ENCODE measurements at regions not wholly inside any gene's neighbourhood (a gene's known extent, or its start where the extent isn't known, plus 50 kb on each side); places are given as distances from the start of the nearest gene placed in this dataset.

- 64% methylated on average over 3 of the region's 3 CpGs for WGBS
- Histone ChIP-seq H3K4me3 (ENCODE audit: low read depth in 1 of 3, low read length in 3 of 3) (no peak overlapping the region), H3K27me3 (ENCODE audit: control insufficient read depth in 4 of 4, insufficient read depth in 4 of 4, low read length in 3 of 4) (no peaks in the 10 kb centered on the region), H3K27ac (ENCODE audit: low read depth in 1 of 2, low read length in 2 of 2) (no peak overlapping the region), H3K4me1 (ENCODE audit: control insufficient read depth in 4 of 4, insufficient read depth in 4 of 4, low read length in 3 of 4) (peaks cover 0 to 2% (median 0%) of the 10 kb centered on the region in 4 donors), H3K36me3 (ENCODE audit: control insufficient read depth in 4 of 4, insufficient read depth in 3 of 4, low read depth in 1 of 4, low read length in 3 of 4) (no peaks in the 10 kb centered on the region), H3K9me3 (ENCODE audit: control insufficient read depth in 4 of 4, low read length in 3 of 4) (no peaks in the 10 kb centered on the region), H3K9ac (ENCODE audit: low read depth in 1 of 2, low read length in 2 of 2) (no peak overlapping the region)
- no peak for DNase-seq (ENCODE audit: low spot score)
- TF ChIP-seq ZBTB33 (IDR thresholded peaks at IDR 0.05) (no peak), HNF4A (conservative IDR thresholded peaks at IDR 0.05) (no peak), NR2F2 (IDR thresholded peaks at IDR 0.05) (no peak), YY1 (IDR thresholded peaks at IDR 0.05) (no peak), SP1 (IDR thresholded peaks at IDR 0.05) (no peak), GABPA (IDR thresholded peaks at IDR 0.05 in 1 of 2, conservative IDR thresholded peaks at IDR 0.05 in 1 of 2) (no peak), EGR1 (IDR thresholded peaks at IDR 0.05; ENCODE audit: low read depth in 2 of 2) (no peak), TAF1 (conservative IDR thresholded peaks at IDR 0.05) (no peak), JUND (IDR thresholded peaks at IDR 0.05) (no peak)
- TF ChIP-seq, protein P1, sequence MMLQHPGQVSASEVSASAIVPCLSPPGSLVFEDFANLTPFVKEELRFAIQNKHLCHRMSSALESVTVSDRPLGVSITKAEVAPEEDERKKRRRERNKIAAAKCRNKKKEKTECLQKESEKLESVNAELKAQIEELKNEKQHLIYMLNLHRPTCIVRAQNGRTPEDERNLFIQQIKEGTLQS (IDR thresholded peaks at IDR 0.05), result no peak
- TF ChIP-seq, protein P2, sequence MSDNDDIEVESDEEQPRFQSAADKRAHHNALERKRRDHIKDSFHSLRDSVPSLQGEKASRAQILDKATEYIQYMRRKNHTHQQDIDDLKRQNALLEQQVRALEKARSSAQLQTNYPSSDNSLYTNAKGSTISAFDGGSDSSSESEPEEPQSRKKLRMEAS (IDR thresholded peaks at IDR 0.05), result no peak
- TF ChIP-seq, protein P3, sequence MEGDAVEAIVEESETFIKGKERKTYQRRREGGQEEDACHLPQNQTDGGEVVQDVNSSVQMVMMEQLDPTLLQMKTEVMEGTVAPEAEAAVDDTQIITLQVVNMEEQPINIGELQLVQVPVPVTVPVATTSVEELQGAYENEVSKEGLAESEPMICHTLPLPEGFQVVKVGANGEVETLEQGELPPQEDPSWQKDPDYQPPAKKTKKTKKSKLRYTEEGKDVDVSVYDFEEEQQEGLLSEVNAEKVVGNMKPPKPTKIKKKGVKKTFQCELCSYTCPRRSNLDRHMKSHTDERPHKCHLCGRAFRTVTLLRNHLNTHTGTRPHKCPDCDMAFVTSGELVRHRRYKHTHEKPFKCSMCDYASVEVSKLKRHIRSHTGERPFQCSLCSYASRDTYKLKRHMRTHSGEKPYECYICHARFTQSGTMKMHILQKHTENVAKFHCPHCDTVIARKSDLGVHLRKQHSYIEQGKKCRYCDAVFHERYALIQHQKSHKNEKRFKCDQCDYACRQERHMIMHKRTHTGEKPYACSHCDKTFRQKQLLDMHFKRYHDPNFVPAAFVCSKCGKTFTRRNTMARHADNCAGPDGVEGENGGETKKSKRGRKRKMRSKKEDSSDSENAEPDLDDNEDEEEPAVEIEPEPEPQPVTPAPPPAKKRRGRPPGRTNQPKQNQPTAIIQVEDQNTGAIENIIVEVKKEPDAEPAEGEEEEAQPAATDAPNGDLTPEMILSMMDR (IDR thresholded peaks at IDR 0.05; ENCODE audit: low read depth, low read length, missing input control), result no peak
These were observed 679.5 kb downstream of the KCNJ2 start for GRCh38 chr17:70848785-70849184.

- no peaks in the 10 kb centered on the region for H3K36me3 ChIP-seq (ENCODE audit: control insufficient read depth in 4 of 4, insufficient read depth in 3 of 4, low read depth in 1 of 4, low read length in 3 of 4)
- peaks cover 0 to 10% (median 6%) of the 10 kb centered on the region in 4 donors for H3K4me1 ChIP-seq (ENCODE audit: control insufficient read depth in 4 of 4, insufficient read depth in 4 of 4, low read length in 3 of 4)
- H3K4me3 ChIP-seq (ENCODE audit: low read depth in 1 of 3, low read length in 3 of 3), result no peak overlapping the region
- H3K27me3 ChIP-seq (ENCODE audit: control insufficient read depth in 4 of 4, insufficient read depth in 4 of 4, low read length in 3 of 4), result no peaks in the 10 kb centered on the region
- no peak overlapping the region for H3K9ac ChIP-seq (ENCODE audit: low read depth in 1 of 2, low read length in 2 of 2)
- peak overlapping the region; percentile 37 to 76 for H3K27ac ChIP-seq (ENCODE audit: low read depth in 1 of 2, low read length in 2 of 2)
- no peak for DNase-seq (ENCODE audit: low spot score)
- H3K9me3 ChIP-seq (ENCODE audit: control insufficient read depth in 4 of 4, low read length in 3 of 4), result no peaks in the 10 kb centered on the region
- WGBS, result 40% methylated on average over 8 of the region's 8 CpGs
- peak; percentile 47 for TF ChIP-seq SP1 (IDR thresholded peaks at IDR 0.05)
- peak in 1 of 2 donors; percentile 17 for TF ChIP-seq JUND (IDR thresholded peaks at IDR 0.05)
- no peak for TF ChIP-seq TAF1 (conservative IDR thresholded peaks at IDR 0.05)
- TF ChIP-seq, protein P3 (IDR thresholded peaks at IDR 0.05; ENCODE audit: low read depth, low read length, missing input control), result no peak
- peak; percentile 29 to 30 for TF ChIP-seq RAD21 (IDR thresholded peaks at IDR 0.05)
- peak; percentile 25 to 61 for TF ChIP-seq RXRA (IDR thresholded peaks at IDR 0.05)
- TF ChIP-seq, protein P4, sequence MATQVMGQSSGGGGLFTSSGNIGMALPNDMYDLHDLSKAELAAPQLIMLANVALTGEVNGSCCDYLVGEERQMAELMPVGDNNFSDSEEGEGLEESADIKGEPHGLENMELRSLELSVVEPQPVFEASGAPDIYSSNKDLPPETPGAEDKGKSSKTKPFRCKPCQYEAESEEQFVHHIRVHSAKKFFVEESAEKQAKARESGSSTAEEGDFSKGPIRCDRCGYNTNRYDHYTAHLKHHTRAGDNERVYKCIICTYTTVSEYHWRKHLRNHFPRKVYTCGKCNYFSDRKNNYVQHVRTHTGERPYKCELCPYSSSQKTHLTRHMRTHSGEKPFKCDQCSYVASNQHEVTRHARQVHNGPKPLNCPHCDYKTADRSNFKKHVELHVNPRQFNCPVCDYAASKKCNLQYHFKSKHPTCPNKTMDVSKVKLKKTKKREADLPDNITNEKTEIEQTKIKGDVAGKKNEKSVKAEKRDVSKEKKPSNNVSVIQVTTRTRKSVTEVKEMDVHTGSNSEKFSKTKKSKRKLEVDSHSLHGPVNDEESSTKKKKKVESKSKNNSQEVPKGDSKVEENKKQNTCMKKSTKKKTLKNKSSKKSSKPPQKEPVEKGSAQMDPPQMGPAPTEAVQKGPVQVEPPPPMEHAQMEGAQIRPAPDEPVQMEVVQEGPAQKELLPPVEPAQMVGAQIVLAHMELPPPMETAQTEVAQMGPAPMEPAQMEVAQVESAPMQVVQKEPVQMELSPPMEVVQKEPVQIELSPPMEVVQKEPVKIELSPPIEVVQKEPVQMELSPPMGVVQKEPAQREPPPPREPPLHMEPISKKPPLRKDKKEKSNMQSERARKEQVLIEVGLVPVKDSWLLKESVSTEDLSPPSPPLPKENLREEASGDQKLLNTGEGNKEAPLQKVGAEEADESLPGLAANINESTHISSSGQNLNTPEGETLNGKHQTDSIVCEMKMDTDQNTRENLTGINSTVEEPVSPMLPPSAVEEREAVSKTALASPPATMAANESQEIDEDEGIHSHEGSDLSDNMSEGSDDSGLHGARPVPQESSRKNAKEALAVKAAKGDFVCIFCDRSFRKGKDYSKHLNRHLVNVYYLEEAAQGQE (IDR thresholded peaks at IDR 0.05), result no peak
- TF ChIP-seq, protein P1 (IDR thresholded peaks at IDR 0.05), result peak; percentile 15
- TF ChIP-seq GABPA (IDR thresholded peaks at IDR 0.05 in 1 of 2, conservative IDR thresholded peaks at IDR 0.05 in 1 of 2), result no peak
- no peak for TF ChIP-seq NR2F2 (IDR thresholded peaks at IDR 0.05)
- peak; percentile 72 for TF ChIP-seq YY1 (IDR thresholded peaks at IDR 0.05)
- TF ChIP-seq FOXA1 (IDR thresholded peaks at IDR 0.05), result no peak
- TF ChIP-seq, protein P2 (IDR thresholded peaks at IDR 0.05), result peak; percentile 59
- TF ChIP-seq ZBTB33 (IDR thresholded peaks at IDR 0.05), result no peak
- TF ChIP-seq FOXA2 (IDR thresholded peaks at IDR 0.05), result peak; percentile 18
These were observed 686.2 kb downstream of the KCNJ2 start for GRCh38 chr17:70855401-70856054.

Data from liver (tissue), 8 donors.